Tibial nerve (tissue), 4 donors: ENCODE measurements at regions not wholly inside any gene's neighbourhood (a gene's known extent, or its start where the extent isn't known, plus 50 kb on each side); places are given as distances from the start of the nearest gene placed in this dataset.

ENCODE experiments used
- DNase-seq, 2 donors: peaks; one replicate each; pipeline ENCODE4 v3.0.0-alpha.2; 2019; ENCODE audit warnings: low spot score in 2 of 2
- H3K27ac ChIP-seq, 4 donors: fragments of 200-600 bp; sonication (generic) in 3 of 4; one replicate each; pipeline ENCODE4 v1.5.1; 2017 to 2019; ENCODE audit warnings: mild to moderate bottlenecking in 1 of 4
- H3K27me3 ChIP-seq, 2 donors: fragments of 200-600 bp; sonication (generic) in 1 of 2; one replicate each; pipeline versions ENCODE4 v1.5.1 to v1.6.0; 2017 to 2019
- H3K36me3 ChIP-seq, 3 donors: fragments of 200-600 bp; sonication (generic); one replicate each; pipeline ENCODE4 v1.5.1; 2018 to 2019
- H3K4me1 ChIP-seq, 4 donors: fragments of 200-600 bp; sonication (generic) in 3 of 4; one replicate each; pipeline ENCODE4 v1.5.1; 2017 to 2019
- H3K4me3 ChIP-seq, 4 donors: fragments of 200-600 bp; sonication (generic) in 3 of 4; one replicate each; pipeline ENCODE4 v1.5.1; 2017 to 2019; ENCODE audit warnings: mild to moderate bottlenecking in 1 of 4, moderate library complexity in 1 of 4
- H3K9me3 ChIP-seq, 4 donors: fragments of 200-600 bp; sonication (generic) in 3 of 4; one replicate each; pipeline ENCODE4 v1.5.1; 2017 to 2019
- EP300 ChIP-seq, 2 donors: sonication (generic); formaldehyde crosslinking; IDR thresholded peaks; one replicate each; pipeline ENCODE4 v1.6.1; 2017; ENCODE audit warnings: antibody characterized with exemption in 2 of 2, mild to moderate bottlenecking in 1 of 2
- POLR2A ChIP-seq, 2 donors: fragments of 450-650 bp; IDR thresholded peaks; one replicate each; pipeline ENCODE4 v1.6.1; 2017; ENCODE audit warnings: antibody characterized with exemption in 2 of 2, mild to moderate bottlenecking in 2 of 2, moderate library complexity in 2 of 2
- WGBS, 2 donors: methylation state at CpG; one replicate each; pipeline ENCODE4 v1.1.5; 2018; 5-methylcytosine and 5-hydroxymethylcytosine counted together
- TF ChIP-seq, protein P1 (sequence below), 5 experiments: fragments of 200-600 bp in 3 of 5; fragments of 450-650 bp in 2 of 5; sonication (generic) in 3 of 5; IDR thresholded peaks; one replicate each; pipeline ENCODE4 v1.5.1; 2016 to 2019; ENCODE audit warnings: antibody characterized with exemption in 5 of 5, mild to moderate bottlenecking in 3 of 5, moderate library complexity in 2 of 5

DNA sequence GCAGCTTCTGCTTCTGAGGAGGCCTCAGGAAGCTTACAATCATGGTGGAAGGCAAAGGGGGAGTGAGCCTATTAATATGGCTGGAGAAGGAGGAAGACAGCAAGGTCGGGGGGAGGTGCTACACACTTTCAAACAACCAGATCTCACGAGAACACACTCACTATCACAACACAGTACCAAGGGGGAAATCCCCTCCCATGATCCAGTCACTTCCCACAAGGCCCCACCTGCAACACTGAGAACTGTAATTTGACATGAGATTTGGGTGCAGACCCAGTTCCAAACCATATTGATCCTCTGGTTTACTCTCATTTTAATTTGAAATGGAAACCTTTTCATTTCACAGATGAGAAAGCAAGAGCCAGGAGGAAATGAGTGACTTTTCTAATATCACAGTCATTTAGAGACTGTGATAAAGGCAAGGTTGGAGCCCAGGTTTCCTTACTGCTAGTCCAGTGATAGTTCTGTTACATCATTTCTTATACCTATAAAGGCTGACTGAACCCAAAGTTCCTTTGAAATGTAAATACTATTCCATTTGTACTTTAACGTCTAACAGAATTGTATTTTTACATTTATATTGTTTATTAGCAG, 105.8 kb upstream of the GAP43 start:
- no peak overlapping the region for H3K27ac ChIP-seq

DNA sequence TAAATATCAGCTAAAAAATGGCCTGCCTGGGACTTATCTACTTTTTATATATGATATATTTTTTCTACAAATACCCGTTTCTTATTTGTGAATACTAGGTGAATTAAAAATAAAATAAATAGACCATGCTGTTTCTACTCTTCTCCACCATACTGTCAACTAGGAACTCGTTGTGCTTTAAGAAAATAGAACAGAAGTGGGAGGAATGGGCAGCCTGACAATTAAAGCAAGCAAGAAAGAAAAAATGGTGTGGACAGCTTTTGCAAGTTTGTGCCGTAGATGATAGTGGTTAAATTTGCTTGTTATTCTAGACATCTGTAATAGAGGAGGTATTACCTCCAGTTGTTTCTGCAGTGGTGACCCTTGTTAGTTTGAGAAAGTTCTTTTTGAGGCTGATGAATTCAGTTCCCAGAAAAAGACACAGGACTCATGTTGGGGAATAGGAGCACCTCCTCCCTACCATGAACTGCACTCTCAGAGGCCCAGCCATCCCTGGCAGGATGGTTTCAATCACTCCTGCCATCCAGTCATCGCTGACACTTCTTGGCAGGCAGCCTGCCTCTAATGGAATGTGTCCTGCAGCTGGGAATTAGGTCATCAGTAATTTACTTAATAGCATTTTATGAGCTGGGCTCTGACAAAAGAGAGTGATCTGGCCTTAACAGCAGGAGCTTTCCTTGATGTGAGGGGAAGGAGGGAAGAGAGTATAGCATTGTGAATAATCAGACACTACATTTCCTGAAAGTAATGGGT, 105.0 kb upstream of the GAP43 start:
- no peak for DNase-seq
- TF ChIP-seq, protein P1, sequence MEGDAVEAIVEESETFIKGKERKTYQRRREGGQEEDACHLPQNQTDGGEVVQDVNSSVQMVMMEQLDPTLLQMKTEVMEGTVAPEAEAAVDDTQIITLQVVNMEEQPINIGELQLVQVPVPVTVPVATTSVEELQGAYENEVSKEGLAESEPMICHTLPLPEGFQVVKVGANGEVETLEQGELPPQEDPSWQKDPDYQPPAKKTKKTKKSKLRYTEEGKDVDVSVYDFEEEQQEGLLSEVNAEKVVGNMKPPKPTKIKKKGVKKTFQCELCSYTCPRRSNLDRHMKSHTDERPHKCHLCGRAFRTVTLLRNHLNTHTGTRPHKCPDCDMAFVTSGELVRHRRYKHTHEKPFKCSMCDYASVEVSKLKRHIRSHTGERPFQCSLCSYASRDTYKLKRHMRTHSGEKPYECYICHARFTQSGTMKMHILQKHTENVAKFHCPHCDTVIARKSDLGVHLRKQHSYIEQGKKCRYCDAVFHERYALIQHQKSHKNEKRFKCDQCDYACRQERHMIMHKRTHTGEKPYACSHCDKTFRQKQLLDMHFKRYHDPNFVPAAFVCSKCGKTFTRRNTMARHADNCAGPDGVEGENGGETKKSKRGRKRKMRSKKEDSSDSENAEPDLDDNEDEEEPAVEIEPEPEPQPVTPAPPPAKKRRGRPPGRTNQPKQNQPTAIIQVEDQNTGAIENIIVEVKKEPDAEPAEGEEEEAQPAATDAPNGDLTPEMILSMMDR (IDR thresholded peaks at IDR 0.05): no peak
- TF ChIP-seq EP300 (IDR thresholded peaks at IDR 0.05) (no peak), POLR2A (IDR thresholded peaks at IDR 0.05) (no peak)

More for the DNA sequence above, 105.8 kb upstream of the GAP43 start:
- H3K9me3 ChIP-seq: no peaks in the 10 kb centered on the region
- TF ChIP-seq EP300 (IDR thresholded peaks at IDR 0.05) (no peak), POLR2A (IDR thresholded peaks at IDR 0.05) (no peak)
- TF ChIP-seq, protein P1 (IDR thresholded peaks at IDR 0.05): no peak
- H3K36me3 ChIP-seq: no peaks in the 10 kb centered on the region
- 82 to 83% methylated on average over 3 of the region's 3 CpGs for WGBS, 2 donors
- DNase-seq: no peak
- H3K4me3 ChIP-seq: no peak overlapping the region
- peaks cover 0 to 13% (median 6%) of the 10 kb centered on the region in 4 donors for H3K4me1 ChIP-seq
- H3K27me3 ChIP-seq: no peaks in the 10 kb centered on the region

DNA sequence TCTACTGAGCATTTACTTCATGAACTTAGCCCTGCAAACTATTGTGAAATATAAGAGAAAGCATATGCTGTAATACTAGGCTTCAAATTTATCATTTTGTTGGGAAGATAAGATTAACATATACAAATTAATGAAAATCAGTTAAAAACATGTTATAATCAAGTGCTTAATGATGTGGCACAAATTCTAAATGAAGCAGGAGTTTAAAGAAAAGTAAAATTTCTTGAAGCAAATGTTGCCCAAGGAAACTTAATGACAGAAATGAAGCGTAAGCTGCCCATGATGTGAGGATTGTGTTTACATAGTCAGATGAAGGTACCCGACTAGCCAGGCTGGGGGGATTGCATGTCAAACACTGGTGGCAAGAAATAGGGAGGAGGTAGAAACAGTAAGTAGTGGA, 103.1 kb upstream of the GAP43 start:
- TF ChIP-seq, protein P1 (IDR thresholded peaks at IDR 0.05): no peak
- no peak for TF ChIP-seq EP300 (IDR thresholded peaks at IDR 0.05)
- no peak for TF ChIP-seq POLR2A (IDR thresholded peaks at IDR 0.05)
- no peaks in the 10 kb centered on the region for H3K27me3 ChIP-seq
- peaks cover 0 to 7% (median 3%) of the 10 kb centered on the region in 4 donors for H3K4me1 ChIP-seq
- no peaks in the 10 kb centered on the region for H3K9me3 ChIP-seq
- no peak for DNase-seq
- no peaks in the 10 kb centered on the region for H3K36me3 ChIP-seq
- no peak overlapping the region for H3K4me3 ChIP-seq
- 72 to 84% methylated on average over 2 of the region's 2 CpGs for WGBS, 2 donors
- H3K27ac ChIP-seq: no peak overlapping the region

More for the DNA sequence above, 105.0 kb upstream of the GAP43 start:
- Histone ChIP-seq H3K27me3 (no peaks in the 10 kb centered on the region), H3K4me1 (peaks cover 0 to 12% (median 6%) of the 10 kb centered on the region in 4 donors), H3K4me3 (no peak overlapping the region), H3K27ac (no peak overlapping the region), H3K9me3 (no peaks in the 10 kb centered on the region), H3K36me3 (no peaks in the 10 kb centered on the region)
- 45 to 54% methylated on average over 4 of the region's 4 CpGs for WGBS, 2 donors

DNA sequence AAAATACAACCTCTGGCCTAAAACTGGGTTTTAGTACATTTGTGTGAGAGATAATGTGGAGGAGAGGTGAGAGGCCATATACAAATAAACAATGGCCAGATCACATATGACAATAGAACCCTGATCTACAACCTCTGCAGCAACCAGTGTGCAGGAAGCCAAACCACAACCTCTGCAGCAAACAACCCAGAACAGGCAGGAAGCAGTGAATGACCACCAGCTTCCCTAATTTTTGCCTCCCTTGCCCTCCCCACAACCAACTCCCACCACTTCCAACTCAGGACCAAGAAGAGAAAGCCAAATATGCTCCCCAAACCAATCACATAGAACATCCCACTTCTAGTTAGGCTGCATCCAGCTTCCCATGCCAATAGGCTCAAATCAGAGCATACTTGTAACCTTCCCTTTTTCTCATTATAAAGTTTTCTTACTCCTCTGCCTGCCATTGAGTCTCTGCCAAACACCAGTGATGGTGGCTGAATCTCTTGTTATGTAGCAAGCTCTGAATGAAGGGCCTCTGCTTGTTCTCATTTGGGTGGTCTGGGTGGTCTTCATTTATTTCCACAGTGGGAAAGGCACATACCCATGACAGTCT, 102.6 kb upstream of the GAP43 start:
- H3K4me1 ChIP-seq: peaks cover 0 to 7% (median 3%) of the 10 kb centered on the region in 4 donors
- no peak for TF ChIP-seq EP300 (IDR thresholded peaks at IDR 0.05)
- TF ChIP-seq, protein P1 (IDR thresholded peaks at IDR 0.05): no peak
- no peak for TF ChIP-seq POLR2A (IDR thresholded peaks at IDR 0.05)
- no peaks in the 10 kb centered on the region for H3K27me3 ChIP-seq
- H3K27ac ChIP-seq: no peak overlapping the region
- no peaks in the 10 kb centered on the region for H3K36me3 ChIP-seq
- no peak overlapping the region for H3K4me3 ChIP-seq
- no peak for DNase-seq
- H3K9me3 ChIP-seq: no peaks in the 10 kb centered on the region

DNA sequence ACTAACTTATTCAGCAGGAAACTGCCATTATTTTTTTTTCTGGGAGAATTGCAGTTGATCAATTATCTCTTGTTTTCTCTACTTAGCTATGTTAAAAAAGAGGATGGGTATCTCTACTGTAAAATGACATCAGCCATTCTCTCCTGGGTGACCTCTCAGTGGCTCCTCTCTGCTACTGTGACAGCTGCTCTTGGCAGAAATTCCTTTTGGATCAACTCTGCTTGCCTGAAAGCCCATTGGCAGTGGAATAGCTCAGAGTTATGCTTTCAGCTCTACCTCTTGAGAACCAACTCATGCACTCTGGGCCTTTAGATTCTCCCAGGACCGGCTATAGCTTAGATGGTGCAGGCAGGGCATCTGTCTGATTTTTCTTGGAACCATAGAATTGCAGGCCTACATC, 99.9 kb upstream of the GAP43 start:
- DNase-seq: no peak
- no peaks in the 10 kb centered on the region for H3K36me3 ChIP-seq
- H3K4me1 ChIP-seq: peaks cover 0 to 4% (median 2%) of the 10 kb centered on the region in 4 donors
- H3K9me3 ChIP-seq: no peaks in the 10 kb centered on the region
- H3K27me3 ChIP-seq: no peaks in the 10 kb centered on the region
- WGBS, 2 donors: 67 to 70% methylated on average over 1 of the region's 1 CpG
- H3K4me3 ChIP-seq: no peak overlapping the region
- H3K27ac ChIP-seq: no peak overlapping the region
- TF ChIP-seq POLR2A (IDR thresholded peaks at IDR 0.05): no peak
- no peak for TF ChIP-seq EP300 (IDR thresholded peaks at IDR 0.05)
- TF ChIP-seq, protein P1 (IDR thresholded peaks at IDR 0.05): no peak
